IMR-90 (cell line): ENCODE measurements at regions not wholly inside any gene's neighbourhood (a gene's known extent, or its start where the extent isn't known, plus 50 kb on each side); places are given as distances from the start of the nearest gene placed in this dataset.
"Not testable (repeated sequence)": the region's sequence is repeated elsewhere in the genome, so short reads cannot be mapped to it uniquely, and the experiment has no call there.

Experiments
- ATAC-seq: fragments of 200-7000 bp; cut with Tn5 transposase; 2 replicates; pipeline ENCODE4 v1.9.1; 2020; ENCODE audit warnings: low read depth, mild to moderate bottlenecking, moderate library complexity
- BruUV-seq: library from RNA; stranded (reverse); fragments of 400-500 nt; replicated peaks from 2 replicates; lab custom pipeline; 2021; lab: Mats Ljungman, UMichigan
- CTCF ChIA-PET: fragments of 300-600 bp; formaldehyde crosslinking; extraction: SDS; loops from one replicate; lab custom pipeline; 2021; ENCODE audit warnings: antibody characterized with exemption; lab: Yijun Ruan, JAX
- POLR2A ChIA-PET: fragments of 300-600 bp; sonication (Branson Sonifier 250); formaldehyde crosslinking; loops from one replicate; lab custom pipeline; 2022; ENCODE audit warnings: antibody characterized with exemption; ENCODE audit not compliant: unreplicated experiment; lab: Charles Lee
- DNase-seq: peaks from one replicate; pipeline ENCODE4 v3.0.0; 2013
- H2AFZ ChIP-seq: replicated peaks from 2 replicates; pipeline ENCODE3; 2013; ENCODE audit warnings: low read length, mild to moderate bottlenecking; ENCODE audit not compliant: poor library complexity
- H2AK5ac ChIP-seq: 2 replicates; pipeline ENCODE4 v1.6.1; 2013; ENCODE audit warnings: low read depth, low read length, inconsistent platforms
- H2AK9ac ChIP-seq: replicated peaks from 2 replicates; pipeline ENCODE3; 2013; ENCODE audit warnings: mild to moderate bottlenecking, low read depth, low read length, moderate library complexity; ENCODE audit not compliant: poor library complexity
- H2BK120ac ChIP-seq: 2 replicates; pipeline ENCODE4 v1.6.1; 2013; ENCODE audit warnings: low read depth, low read length, inconsistent platforms
- H2BK15ac ChIP-seq: 3 replicates; pipeline ENCODE4 v1.6.1; 2013; ENCODE audit warnings: low read depth, low read length, inconsistent platforms
- H2BK20ac ChIP-seq: 2 replicates; pipeline ENCODE4 v1.6.1; 2013; ENCODE audit warnings: low read depth, mild to moderate bottlenecking, inconsistent platforms, low read length, moderate library complexity
- H2BK5ac ChIP-seq: 2 replicates; pipeline ENCODE4 v1.6.1; 2013; ENCODE audit warnings: mild to moderate bottlenecking, low read depth, low read length, inconsistent platforms; ENCODE audit not compliant: poor library complexity, severe bottlenecking
- H3K14ac ChIP-seq: replicated peaks from 2 replicates; pipeline ENCODE4 v1.6.1; 2013; ENCODE audit warnings: low read depth, low read length, inconsistent platforms
- H3K18ac ChIP-seq: 2 replicates; pipeline ENCODE4 v1.6.1; 2013; ENCODE audit warnings: low read depth, low read length, control low read depth
- H3K23ac ChIP-seq: 2 replicates; pipeline ENCODE4 v1.6.1; 2013; ENCODE audit warnings: low read depth, low read length, inconsistent platforms
- H3K27ac ChIP-seq: 2 replicates; pipeline ENCODE4 v1.5.1; 2013; ENCODE audit warnings: mild to moderate bottlenecking, control low read depth, low read length; ENCODE audit not compliant: insufficient read depth
- H3K27me3 ChIP-seq: 2 replicates; pipeline ENCODE4 v1.6.1; 2013; ENCODE audit warnings: low read length; ENCODE audit not compliant: control insufficient read depth, insufficient read depth
- H3K36me3 ChIP-seq: 2 replicates; pipeline ENCODE4 v1.6.1; 2013; ENCODE audit warnings: low read length, mixed read lengths; ENCODE audit not compliant: control insufficient read depth, insufficient read depth
- H3K4ac ChIP-seq: 2 replicates; pipeline ENCODE4 v1.6.1; 2013; ENCODE audit warnings: low read depth, low read length, inconsistent platforms
- H3K4me1 ChIP-seq: 2 replicates; pipeline ENCODE4 v1.6.1; 2013; ENCODE audit warnings: low read length, mixed read lengths; ENCODE audit not compliant: control insufficient read depth, insufficient read depth
- H3K4me2 ChIP-seq: 2 replicates; pipeline ENCODE4 v1.6.1; 2013; ENCODE audit warnings: low read depth, mild to moderate bottlenecking, control low read depth, low read length, moderate library complexity
- H3K4me3 ChIP-seq: 2 replicates; pipeline ENCODE4 v1.5.1; 2013; ENCODE audit warnings: low read depth, mild to moderate bottlenecking, control low read depth, low read length, moderate library complexity; ENCODE audit not compliant: insufficient read depth
- H3K56ac ChIP-seq: 2 replicates; pipeline ENCODE4 v1.6.1; 2013; ENCODE audit warnings: low read length, inconsistent platforms; ENCODE audit not compliant: insufficient read depth; ENCODE audit errors: extremely low read depth
- H3K79me1 ChIP-seq, 2 experiments: 2 replicates each; pipeline ENCODE4 v1.6.1; 2013; ENCODE audit warnings: low read length in 2 of 2, inconsistent platforms in 1 of 2, low read depth in 1 of 2
- H3K9ac ChIP-seq: 2 replicates; pipeline ENCODE4 v1.6.1; 2013; ENCODE audit warnings: low read depth, low read length, control low read depth
- H3K9me1 ChIP-seq: 2 replicates; pipeline ENCODE4 v1.6.1; 2013; ENCODE audit warnings: low read length, inconsistent platforms; ENCODE audit not compliant: insufficient read depth
- H3K9me3 ChIP-seq: 2 replicates; pipeline ENCODE4 v1.6.1; 2013; ENCODE audit warnings: low read length; ENCODE audit not compliant: control insufficient read depth, insufficient read depth
- H4K20me1 ChIP-seq: 2 replicates; pipeline ENCODE4 v1.6.1; 2013; ENCODE audit warnings: low read length, inconsistent platforms; ENCODE audit not compliant: insufficient read depth
- H4K5ac ChIP-seq: 2 replicates; pipeline ENCODE4 v1.6.1; 2013; ENCODE audit warnings: mild to moderate bottlenecking, low read depth, low read length, control low read depth
- H4K8ac ChIP-seq, 2 experiments: 2 replicates each; pipeline ENCODE4 v1.6.1; 2013; ENCODE audit warnings: low read depth in 2 of 2, low read length in 2 of 2, control low read depth in 1 of 2, inconsistent platforms in 1 of 2
- H4K91ac ChIP-seq: 2 replicates; pipeline ENCODE4 v1.6.1; 2013; ENCODE audit warnings: low read depth, low read length, inconsistent platforms; ENCODE audit not compliant: insufficient read depth
- SMC3 ChIP-seq: fragments of 150-350 bp; IDR thresholded peaks from 2 replicates; pipeline ENCODE4 v1.6.1; 2016; ENCODE audit warnings: low read depth, mild to moderate bottlenecking, antibody characterized with exemption, low read length, moderate library complexity
- WGBS, 2 experiments: methylation state at CpG; one replicate each; pipeline versions ENCODE4 v1.1.5 to v1.1.7; 2013; ENCODE audit warnings: missing lambda C conversion rate in 2 of 2; ENCODE audit not compliant: insufficient read length in 1 of 2; ENCODE audit errors: extremely low coverage in 2 of 2; 5-methylcytosine and 5-hydroxymethylcytosine counted together
- dilution Hi-C: fragments of 300-500 bp; cut with HindIII; formaldehyde crosslinking; loops from one replicate; pipeline ENCODE4 v1.14.3; 2018; ENCODE audit warnings: low sequenced_read_pairs; ENCODE audit not compliant: unreplicated experiment
- in situ Hi-C: fragments of 300-500 bp; cut with MboI; formaldehyde crosslinking; loops from 3 replicates; pipeline ENCODE4 v1.14.3; 2019; ENCODE audit warnings: low sequenced_read_pairs, inconsistent platforms, mixed read lengths
- intact Hi-C: fragments of 100-400 bp; cut with micrococcal nuclease; formaldehyde crosslinking; loops from 2 replicates; pipeline ENCODE4 v1.10.0; 2022
- TF ChIP-seq, protein P1 (sequence below): conservative IDR thresholded peaks from 2 replicates; pipeline ENCODE4 v1.5.1; 2012; ENCODE audit warnings: mild to moderate bottlenecking, low read depth, low read length, improper control_type of control experiment

DNA sequence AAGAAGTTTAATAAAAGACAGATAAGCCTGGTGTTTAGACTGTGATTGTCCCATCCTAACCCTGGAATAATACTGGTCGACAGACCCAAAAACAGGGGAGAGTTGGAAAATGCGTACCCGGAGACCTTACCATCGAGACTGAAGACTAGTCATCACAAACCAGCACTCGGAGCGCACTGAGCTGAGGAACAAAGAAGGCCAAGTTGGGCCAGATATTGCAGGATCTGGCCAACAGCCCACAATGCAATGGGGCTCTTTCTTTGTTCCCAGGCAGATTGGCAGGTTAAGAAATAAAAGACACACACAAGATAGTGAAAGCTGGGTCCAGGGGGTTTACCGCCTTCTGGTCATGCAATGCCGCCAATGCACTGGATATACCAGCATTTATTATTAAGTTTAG lies 188.7 kb upstream of the RAI14 start:
- H3K56ac ChIP-seq = no peak overlapping the region
- H4K91ac ChIP-seq = no peak overlapping the region
- no peak overlapping the region for H3K18ac ChIP-seq
- dilution Hi-C loops (no loop called here), in situ Hi-C loops (loop anchor here (25.0 kb wide), 1 partner anchor 1030 kb away; the partner anchor contains the start of gene TARS1), intact Hi-C loops (no loop called here)
- H3K9me3 ChIP-seq = no peaks in the 10 kb centered on the region
- H2BK5ac ChIP-seq = no peak overlapping the region
- ChIA-PET CTCF (no interaction called here), POLR2A (no interaction called here)
- no peaks in the 10 kb centered on the region for H3K79me1 ChIP-seq
- H3K9me1 ChIP-seq = no peaks in the 10 kb centered on the region
- 0 out of 2 replicates have a peak, but pooled peaks cover 1% of the 10 kb centered on the region for H3K4me1 ChIP-seq
- H3K14ac ChIP-seq = no peak overlapping the region
- no peak overlapping the region for H4K8ac ChIP-seq
- H3K36me3 ChIP-seq = no peaks in the 10 kb centered on the region
- no TSS peak for BruUV-seq
- no peak overlapping the region for H2AK5ac ChIP-seq
- no peak overlapping the region for H3K4me3 ChIP-seq
- no peak overlapping the region for H3K9ac ChIP-seq
- H2BK120ac ChIP-seq = no peak overlapping the region
- peaks cover 9% of the 10 kb centered on the region for H3K27me3 ChIP-seq
- ATAC-seq = no peak
- H2BK15ac ChIP-seq = no peak overlapping the region
- H3K27ac ChIP-seq = no peak overlapping the region
- DNase-seq = no peak
- no peak overlapping the region for H4K5ac ChIP-seq
- TF ChIP-seq, protein P1, sequence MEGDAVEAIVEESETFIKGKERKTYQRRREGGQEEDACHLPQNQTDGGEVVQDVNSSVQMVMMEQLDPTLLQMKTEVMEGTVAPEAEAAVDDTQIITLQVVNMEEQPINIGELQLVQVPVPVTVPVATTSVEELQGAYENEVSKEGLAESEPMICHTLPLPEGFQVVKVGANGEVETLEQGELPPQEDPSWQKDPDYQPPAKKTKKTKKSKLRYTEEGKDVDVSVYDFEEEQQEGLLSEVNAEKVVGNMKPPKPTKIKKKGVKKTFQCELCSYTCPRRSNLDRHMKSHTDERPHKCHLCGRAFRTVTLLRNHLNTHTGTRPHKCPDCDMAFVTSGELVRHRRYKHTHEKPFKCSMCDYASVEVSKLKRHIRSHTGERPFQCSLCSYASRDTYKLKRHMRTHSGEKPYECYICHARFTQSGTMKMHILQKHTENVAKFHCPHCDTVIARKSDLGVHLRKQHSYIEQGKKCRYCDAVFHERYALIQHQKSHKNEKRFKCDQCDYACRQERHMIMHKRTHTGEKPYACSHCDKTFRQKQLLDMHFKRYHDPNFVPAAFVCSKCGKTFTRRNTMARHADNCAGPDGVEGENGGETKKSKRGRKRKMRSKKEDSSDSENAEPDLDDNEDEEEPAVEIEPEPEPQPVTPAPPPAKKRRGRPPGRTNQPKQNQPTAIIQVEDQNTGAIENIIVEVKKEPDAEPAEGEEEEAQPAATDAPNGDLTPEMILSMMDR = no peak
- no peak for TF ChIP-seq SMC3
- no peak overlapping the region for H2AK9ac ChIP-seq
- no peak overlapping the region for H2AFZ ChIP-seq
- no peak overlapping the region for H3K4me2 ChIP-seq
- no peaks in the 10 kb centered on the region for H4K20me1 ChIP-seq
- 77% methylated on average over 2 of the region's 8 CpGs; no CpG with 5 or more reads in 1 of the 2 experiments for WGBS, 2 experiments
- H2BK20ac ChIP-seq = no peak overlapping the region
- H3K23ac ChIP-seq = no peak overlapping the region
- H3K4ac ChIP-seq = no peak overlapping the region

DNA sequence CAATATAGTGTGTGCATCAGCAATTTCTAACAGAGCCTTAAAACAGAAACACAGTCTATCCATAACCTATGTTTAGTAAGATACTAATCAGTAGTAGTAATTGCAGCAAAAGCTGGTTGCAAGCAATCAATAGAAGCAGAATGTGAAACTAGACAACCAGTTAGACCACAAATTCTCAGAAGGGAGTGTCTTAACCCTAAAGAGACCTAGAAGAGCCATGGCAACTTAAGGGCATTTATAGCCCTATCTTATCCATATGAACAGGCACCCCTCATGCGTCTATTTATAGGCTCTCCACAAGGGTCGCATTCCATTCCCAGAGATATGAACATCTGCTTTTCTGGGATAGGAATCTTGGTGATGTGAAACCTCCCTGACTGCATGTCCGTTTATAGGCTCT lies 188.1 kb upstream of the RAI14 start:
- H3K27ac ChIP-seq, H4K5ac ChIP-seq, H3K56ac ChIP-seq, DNase-seq, H2BK15ac ChIP-seq, H3K18ac ChIP-seq, H4K91ac ChIP-seq, H3K9ac ChIP-seq, H3K36me3 ChIP-seq, H2BK120ac ChIP-seq, H3K14ac ChIP-seq, BruUV-seq, CTCF ChIA-PET, H3K4ac ChIP-seq, H4K20me1 ChIP-seq, H3K9me3 ChIP-seq, H3K4me2 ChIP-seq, H3K4me1 ChIP-seq, H3K79me1 ChIP-seq, ATAC-seq, H2AK9ac ChIP-seq, H2AK5ac ChIP-seq, H3K9me1 ChIP-seq, H3K27me3 ChIP-seq, H3K4me3 ChIP-seq, POLR2A ChIA-PET, H4K8ac ChIP-seq, intact Hi-C loops, H2BK5ac ChIP-seq, H3K23ac ChIP-seq, H2BK20ac ChIP-seq, H2AFZ ChIP-seq, dilution Hi-C loops: not testable (repeated sequence)
- no CpG with 5 or more reads among the region's 3 CpGs for WGBS, 2 experiments
- in situ Hi-C loops = loop anchor here (25.0 kb wide), 1 partner anchor 1031 kb away; the partner anchor contains the start of gene TARS1
